ENCODE measurements at regions not wholly inside any gene's neighbourhood (a gene's known extent, or its start where the extent isn't known, plus 50 kb on each side); places are given as distances from the start of the nearest gene placed in this dataset.

- TF ChIP-seq REST (IDR thresholded peaks at IDR 0.05; ENCODE audit: insufficient read depth in 1 of 2, low read depth in 2 of 2, low read length in 2 of 2) (no peak), POLR2AphosphoS5 (IDR thresholded peaks at IDR 0.05; ENCODE audit: low read depth, low read length) (no peak), TAF1 (IDR thresholded peaks at IDR 0.05; ENCODE audit: borderline replicate concordance, insufficient read depth, low read length) (no peak), SIN3A (IDR thresholded peaks at IDR 0.05; ENCODE audit: borderline replicate concordance, insufficient read depth, low read length) (no peak), FOXP2 (optimal IDR thresholded peaks at IDR 0.05; ENCODE audit: borderline replicate concordance, extremely low read depth, extremely low read length, insufficient read depth) (no peak)
Measured at GRCh38 chr12:70049596-70050360, 193.5 kb upstream of the CNOT2 start.
